HG03066 (cell line): ENCODE measurements at regions not wholly inside any gene's neighbourhood (a gene's known extent, or its start where the extent isn't known, plus 50 kb on each side); places are given as distances from the start of the nearest gene placed in this dataset.
"Not testable (repeated sequence)": the region's sequence is repeated elsewhere in the genome, so short reads cannot be mapped to it uniquely, and the experiment has no call there.

Experiments
- ATAC-seq: cut with Tn5 transposase; IDR thresholded peaks from one replicate; pipeline ENCODE4 v1.9.1; 2021; ENCODE audit warnings: low read depth; ENCODE audit not compliant: unreplicated experiment

DNA sequence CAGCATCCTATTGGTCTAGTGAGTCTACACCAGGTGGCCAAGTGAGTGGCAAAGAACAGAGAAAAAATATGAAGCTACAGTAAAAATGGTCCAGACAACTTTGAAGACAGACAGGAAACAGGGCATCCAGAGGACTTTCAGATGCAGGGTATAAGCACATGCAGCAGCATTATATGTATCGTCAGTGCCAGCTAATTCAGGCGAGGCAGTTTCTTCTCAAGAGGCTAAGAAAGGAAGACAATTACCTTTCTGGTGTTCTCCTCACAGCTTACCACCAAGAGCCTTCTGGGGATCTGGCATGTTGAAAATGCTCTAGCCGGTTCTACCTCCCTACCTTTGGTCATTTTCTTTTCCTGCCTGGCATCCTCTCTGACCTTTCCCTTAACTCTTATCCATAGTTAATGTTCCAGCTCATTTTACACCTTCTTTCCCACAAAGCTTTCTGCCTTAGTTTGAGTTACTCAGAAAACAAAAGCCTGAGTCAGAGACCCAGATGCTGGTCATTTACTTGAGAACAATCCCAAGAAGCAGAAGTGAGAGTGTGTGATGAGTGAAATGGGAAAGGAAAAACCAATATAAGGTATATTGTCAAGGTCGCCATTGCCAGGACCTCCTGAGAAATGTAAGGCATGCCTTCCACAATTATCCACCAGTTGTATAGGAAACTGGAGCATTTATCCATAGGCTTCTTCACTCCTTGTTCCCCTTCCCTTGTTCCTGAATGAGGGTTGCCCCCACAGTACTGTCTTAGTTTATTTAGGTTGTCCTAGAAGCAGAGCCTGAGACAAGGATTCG is 444.1 kb downstream of the PLPP3 start:
- ATAC-seq, result peak; percentile 47

DNA sequence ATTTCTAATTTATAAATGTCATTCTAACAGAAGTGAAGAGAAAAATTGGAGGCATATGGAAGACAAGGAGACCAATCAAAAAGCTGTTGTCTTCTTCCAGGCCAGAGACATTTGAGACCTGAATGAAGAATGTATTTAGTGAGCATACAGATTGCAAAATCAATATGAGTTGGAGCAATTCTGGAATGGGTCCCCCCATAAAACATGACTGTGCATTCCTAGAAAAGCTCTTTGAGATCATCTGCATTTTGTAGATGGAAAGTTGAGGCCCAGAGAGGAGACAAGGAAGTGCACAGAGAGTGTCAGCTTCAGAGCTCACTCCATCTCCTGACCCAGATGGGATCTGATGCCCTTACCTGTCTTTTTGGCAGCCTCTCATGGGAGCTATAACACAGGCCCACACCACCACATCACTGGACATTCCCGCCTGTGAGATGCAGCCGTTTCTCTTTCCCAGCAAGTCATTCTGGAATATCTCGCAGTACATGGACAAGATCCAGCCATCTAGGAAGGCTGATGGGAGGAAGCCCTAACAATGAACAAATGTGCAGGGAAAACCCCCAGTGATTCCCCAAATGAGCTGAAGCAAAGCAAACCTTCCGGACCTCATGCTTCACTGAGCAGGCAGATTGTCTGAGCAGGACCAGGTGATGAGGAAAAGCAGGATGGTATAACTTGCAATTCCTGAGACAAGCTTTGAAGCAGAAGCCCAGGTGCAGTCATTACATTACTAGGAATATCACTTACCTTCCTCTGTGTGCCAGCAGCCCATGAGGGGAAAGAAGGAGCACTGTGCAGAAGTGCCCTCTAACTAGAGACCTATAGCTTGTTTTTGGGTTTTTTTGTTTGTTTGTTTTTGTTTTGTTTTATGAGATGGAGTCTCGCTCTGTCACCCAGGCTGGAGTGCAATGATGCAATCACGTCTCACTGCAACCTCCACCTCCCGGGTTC is 445.6 kb downstream of the PLPP3 start:
- ATAC-seq, result peak; percentile 48

DNA sequence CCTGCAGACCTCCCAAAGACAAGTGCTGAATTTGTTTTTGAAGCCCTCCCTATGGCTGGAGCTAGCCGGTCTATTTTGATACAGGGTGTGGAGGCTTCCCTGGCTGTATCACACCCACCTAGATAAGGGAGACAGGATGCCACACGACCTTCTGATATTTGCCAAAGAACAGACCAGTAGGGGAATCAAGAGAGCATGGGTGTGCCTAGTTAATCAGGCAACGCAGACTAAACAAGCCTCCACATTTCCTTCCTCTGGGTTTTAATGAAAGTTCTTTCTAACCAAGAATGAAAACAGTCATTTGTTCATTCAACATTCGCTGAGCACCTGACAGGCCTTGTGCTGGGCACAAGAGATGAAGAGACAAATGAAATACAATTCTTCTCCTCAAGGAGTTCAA is 446.8 kb downstream of the PLPP3 start:
- ATAC-seq, result no peak

DNA sequence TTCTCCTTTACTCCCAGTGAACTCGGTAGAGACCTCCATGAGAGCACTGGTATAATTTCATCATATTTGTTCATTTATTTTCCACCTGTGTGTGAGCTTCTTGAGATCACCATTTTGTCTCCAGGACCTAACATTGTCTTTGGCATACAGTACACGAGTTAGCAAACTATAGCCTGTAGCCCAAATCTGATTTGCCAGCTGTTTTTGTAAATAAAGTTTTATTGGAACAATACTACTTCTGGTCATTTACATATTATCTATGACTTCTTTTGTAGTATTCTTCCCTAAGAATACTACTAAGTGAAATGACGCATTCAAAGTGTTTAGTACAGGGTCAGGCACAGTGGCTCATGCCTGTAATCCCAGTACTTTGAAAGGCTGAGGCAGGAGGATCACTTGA is 449.5 kb downstream of the PLPP3 start:
- ATAC-seq, result no peak

DNA sequence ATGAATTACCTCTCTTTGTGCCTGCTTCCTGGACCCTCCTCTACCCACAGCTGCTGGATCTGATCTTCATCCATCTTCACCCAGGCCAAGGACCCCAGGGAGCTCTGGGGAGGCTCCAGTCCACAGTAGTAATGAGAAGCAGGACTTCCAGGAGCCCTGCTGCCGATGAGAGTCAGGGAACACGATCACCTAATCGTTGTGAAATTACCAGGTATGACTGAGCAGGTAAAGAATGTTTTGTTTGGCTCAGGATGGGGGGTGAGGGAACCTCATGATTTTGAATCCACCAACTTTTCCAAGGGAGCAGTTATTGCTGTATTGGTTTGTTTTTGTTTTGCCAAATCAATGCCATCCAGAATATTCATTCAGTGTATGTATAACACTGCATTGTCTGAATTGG is 454.0 kb downstream of the PLPP3 start:
- no peak for ATAC-seq

DNA sequence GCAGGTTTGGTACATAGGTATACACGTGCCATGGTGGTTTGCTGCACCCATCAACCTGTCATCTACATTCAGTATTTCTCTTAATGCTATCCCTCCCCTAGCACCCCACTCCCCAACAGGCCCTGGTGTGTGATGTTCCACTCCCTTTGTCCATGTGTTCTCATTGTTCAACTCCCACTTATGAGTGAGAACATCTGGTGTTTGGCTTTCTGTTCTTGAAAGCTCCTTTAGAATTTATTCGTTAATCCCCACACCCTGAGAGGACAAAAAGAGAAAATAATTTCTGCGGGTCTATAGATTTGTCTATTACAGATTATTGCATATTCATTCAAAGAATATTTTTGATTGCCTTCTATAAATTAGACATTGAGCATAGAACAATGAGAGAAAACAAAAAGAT is 455.5 kb downstream of the PLPP3 start:
- no peak for ATAC-seq

DNA sequence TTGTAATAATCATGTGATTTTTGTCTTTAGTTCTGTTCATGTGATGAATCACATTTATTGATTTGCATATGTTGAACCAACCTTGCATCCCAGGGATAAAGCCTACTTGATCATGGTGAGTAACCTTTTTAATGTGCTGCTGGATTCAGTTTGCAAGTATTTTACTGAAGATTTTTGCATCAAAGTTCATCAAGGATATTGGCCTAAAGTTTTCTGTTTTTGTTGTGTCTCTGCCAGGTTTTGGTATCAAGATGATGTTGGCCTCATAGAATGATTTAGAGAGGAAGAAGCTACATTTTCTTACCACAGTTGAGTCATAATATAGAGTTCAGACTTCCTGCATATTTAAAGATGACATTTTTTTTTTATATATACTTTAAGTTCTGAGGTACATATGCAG is 455.9 kb downstream of the PLPP3 start:
- ATAC-seq, result no peak

DNA sequence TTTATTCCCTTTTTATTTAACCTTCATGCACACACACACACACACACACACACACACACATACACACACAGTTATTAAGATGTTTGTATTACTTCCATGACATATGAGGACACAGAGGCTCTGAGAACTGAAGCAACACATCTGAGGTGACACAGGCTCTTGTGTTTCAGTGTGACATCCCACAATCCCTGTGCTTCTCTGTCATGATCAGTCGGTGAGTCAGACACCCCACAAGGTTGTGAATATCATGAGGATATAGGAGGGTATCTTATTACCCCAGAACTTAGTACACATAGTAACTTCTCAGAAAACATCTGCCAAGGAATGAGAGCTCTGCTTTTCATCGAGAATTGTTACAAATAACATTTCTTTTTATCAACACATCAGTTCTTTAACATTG is 459.3 kb downstream of the PLPP3 start:
- ATAC-seq, result no peak

DNA sequence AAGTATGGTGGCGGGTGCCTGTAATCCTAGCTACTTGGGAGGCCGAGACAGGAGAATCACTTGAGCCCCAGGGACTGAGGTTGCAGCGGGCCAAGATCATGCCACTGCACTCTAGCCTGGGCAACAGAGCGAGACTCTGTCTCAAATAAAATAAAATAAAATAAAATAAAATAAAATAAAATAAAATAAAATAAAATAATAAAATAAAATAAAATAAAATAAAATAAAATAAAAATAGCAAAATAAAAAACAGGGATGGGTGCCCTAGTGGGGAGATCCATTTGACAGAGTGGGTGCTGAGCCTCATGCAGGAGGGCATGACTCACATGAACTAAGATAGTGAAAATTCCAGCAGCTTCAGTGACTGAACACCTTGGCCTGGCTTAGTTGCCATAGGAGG is 460.7 kb downstream of the PLPP3 start:
- ATAC-seq, result not testable (repeated sequence)

DNA sequence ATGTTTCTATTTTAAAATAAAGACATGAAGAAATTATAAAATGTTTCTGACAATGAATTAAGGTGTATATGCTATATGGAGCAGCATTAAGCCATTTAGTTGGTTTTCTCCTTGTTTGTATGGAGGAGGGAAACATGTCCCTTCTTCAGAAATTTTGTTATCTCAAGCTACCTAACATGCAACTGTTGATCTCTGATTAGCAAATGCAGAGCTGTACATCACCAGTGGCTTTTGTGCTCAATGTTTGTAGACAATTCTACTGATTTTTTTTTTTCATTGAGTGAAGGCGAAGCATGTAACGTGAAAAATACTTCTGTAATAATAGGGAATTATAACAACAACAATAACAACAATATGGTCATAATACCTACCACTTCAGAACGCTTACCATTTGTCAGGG is 463.7 kb downstream of the PLPP3 start:
- ATAC-seq, result no peak

DNA sequence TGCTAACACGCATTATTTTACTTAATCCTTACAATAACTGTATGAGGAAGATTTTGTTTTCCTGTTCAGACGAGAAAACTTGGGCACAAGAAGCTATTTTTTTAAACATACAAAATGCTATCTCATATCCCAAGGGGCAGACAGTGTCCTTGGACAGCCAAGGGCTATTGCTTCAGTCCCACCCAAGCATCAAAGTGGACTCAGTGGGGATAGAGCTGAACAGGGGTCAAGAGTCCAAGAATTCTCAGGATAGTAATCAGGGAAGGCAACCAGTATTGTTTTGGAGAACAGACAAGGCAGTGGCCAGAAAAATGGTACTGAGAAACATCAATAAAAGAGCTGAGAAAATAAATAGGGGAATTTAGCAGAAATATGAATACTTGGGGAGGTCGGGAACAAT is 465.7 kb downstream of the PLPP3 start:
- ATAC-seq, result no peak

DNA sequence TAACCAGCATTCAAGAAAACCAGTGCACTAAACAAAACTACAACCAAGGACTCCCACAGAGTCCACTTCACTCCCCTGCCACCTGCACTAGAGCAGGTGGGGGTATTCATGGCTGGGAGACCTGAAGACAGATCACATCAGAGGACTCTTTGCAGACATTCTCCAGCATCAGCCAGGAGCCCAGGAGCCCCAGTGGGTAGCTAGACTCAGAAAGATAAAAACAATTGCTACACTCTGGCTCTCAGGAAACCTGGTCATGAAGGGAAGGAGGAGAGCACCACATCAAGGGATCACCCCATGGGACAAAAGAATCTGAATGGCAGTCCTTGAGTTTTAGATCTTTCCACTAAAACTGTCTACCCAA is 472.1 kb downstream of the PLPP3 start:
- ATAC-seq, result no peak

DNA sequence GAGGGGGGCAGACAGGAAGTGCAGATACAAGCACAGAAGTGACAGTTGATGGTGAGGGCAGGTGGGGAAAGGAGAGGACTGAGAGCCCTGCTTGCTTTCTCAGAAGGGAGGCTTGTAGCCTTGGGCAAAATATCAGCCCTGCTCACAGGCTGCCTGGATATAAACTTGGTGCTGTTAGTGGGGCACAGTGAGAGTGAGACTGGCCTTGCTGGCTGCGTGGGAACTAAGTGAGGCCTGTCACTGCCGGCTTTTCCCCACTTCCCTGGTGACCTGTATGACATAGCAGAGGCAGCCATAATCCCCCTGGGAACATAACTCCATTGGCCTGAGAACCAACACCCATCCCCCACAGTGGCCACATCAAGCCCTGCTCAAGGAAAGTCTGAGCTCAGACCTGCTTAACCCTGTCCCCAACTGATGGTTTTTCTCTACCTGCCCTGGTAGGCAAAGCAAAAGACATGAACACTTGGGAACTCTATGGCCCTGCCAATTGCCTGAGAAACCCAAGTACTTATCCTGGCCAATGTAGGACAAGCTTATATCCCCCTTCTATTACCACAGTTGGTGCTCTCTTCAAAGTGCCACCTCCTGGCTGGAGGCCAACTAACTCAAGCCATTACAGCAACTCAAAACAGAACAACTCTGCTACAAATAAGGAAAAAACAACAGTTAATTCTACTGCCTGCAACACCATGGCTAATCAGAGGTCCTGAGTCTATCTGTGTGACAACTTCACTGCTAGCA is 472.7 kb downstream of the PLPP3 start:
- ATAC-seq, result no peak

DNA sequence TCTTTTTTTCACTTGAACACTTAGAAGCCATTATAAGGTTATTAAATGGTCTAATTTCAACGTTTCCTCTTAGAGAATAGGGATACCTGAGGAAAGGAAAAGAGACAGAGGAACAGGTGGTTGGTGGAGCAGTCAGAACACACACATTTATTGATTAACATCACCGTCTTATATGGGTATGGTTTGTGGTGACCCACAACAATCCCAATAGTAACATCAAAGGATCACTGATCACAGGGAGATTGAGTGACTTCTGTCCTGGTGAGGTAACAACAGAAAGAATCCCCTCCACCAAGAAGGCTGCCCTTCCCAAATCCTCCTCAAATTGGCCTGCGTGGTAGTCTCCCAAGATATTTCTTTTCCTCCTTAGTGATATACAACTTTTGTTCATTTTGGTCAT is 474.0 kb downstream of the PLPP3 start:
- no peak for ATAC-seq

DNA sequence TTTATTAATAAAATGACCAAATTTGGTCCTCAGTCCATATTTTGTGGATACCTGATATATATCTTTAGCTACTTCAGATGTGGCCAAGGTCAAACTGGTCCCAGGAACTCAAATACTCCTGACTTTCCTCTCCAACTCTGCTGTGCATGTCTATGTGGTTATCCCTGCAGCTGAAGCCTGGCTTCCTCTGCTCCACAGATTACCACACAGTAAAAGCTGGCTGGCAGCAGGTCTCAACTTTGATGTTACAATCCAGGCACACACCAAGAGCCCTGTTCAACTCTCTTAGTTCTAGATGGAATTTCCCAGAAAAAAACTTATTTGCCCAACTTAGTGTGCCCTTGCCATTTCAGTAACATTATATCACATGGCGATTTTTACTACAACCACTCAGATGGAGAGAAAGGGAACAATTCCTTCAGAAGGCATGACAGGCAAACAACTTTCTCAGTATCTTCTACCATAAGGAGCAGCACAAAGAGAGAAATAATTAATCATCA is 479.5 kb downstream of the PLPP3 start:
- ATAC-seq, result no peak

DNA sequence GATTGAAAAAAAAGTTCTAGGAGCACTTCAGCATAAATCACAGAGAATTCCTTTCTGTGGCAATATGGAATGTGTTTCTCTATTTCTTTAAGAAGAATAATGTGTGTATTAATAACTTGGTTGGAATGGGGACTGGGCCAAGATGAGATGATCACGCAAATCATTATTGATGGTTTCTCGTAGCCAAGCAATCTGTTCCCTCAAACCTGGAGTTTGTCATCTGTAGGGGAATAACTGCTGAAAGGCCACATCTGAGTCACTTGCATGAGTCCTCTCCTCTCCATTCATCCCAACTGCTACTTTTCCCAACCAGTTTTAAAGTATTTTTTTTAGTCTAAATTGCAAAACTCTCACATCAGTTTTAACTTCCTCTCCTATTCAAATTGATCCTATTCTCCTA is 480.4 kb downstream of the PLPP3 start:
- no peak for ATAC-seq

DNA sequence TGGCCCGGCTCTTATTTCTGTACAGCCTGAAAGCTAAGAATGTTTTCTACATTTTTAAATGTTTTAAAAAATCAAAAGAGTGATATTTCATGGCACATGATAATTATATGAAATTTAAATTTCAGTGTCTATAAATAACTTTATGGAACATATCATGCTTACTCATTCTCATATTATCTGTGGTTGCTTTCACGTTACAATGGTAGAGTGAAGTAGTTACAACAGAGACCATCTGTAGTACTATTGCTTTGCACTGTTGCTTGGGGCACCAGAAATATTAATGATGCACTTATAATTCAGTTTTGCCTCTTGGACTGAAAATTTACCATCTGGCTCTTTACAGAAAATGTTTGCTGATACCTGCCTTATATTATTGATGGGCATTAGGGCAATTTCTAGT is 481.6 kb downstream of the PLPP3 start:
- ATAC-seq, result no peak

DNA sequence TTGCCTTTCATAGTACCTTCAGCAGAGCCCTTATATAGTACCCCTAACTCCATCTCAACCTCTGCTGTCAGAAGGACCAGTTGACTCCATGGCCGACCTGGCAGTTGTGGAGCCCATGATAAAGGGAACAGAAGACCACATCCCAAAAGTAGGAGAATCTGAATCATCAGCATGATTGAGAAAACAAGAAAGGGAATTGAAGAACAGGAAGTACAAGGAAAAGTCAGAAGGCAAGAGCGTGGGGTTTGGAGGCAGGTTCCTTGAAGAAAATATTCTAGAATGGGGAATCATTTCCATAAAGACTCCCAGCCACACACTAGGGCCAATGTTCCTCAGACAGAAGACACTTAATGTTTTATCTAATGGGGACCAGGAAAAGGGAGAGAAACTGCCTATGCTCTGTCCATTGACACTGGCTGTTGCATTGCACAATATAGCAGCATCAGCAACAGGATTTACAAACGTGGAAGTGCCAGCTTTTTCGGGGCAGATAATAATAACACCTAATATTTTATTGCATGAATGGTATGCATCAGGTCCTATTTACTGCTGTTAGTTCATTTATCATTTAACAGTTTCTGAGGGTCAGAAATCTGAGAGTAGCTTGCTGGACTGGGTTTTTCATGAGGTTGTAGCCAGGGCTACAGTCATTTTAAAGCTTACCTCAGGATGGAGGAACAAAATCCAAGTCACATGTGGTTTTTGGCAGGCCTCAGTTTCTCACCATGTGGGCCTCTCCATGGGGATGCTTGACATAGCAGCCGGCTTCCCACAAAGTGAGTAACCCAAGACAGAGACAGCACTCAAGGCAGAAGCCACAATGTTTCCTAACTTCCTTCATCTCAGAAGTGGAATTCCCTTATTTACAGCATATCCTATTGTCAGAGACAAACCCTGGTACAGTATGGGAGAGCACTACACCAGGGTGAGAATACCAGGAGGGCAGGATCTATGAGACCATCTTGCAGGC is 483.4 kb downstream of the PLPP3 start:
- ATAC-seq, result no peak

DNA sequence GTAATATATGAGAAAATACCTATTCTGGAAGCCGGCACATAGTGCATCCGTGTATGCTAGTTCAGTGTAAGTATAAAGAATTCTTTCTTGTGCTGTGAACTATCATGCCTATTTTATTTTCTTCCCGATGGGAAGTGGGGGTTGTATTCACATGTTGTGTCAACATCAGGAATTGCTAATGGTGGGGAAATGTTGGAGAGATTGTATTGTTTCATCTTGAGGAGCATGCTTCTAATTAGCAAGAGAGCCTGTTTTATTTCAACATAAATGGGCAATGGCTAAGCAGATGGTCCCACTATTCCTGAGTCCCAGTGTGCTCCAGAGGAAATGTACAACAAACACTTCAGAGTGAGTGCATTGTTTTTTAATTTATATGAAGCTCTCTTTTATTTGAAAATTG is 485.2 kb downstream of the PLPP3 start:
- ATAC-seq, result no peak
